Bronchial epithelial cell (primary cell): ENCODE measurements at regions not wholly inside any gene's neighbourhood (a gene's known extent, or its start where the extent isn't known, plus 50 kb on each side); places are given as distances from the start of the nearest gene placed in this dataset.
A peak's percentile ranks its signal among the peaks of the same experiment; 100 is the strongest.
"Not testable (repeated sequence)": the region's sequence is repeated elsewhere in the genome, so short reads cannot be mapped to it uniquely, and the experiment has no call there.

Experiments used
- DNase-seq: peaks from one replicate; pipeline ENCODE4 v3.0.0-alpha.2; 2010; ENCODE audit warnings: low read depth
- FAIRE-seq: peaks from 2 replicates; lab custom pipeline; 2011; peaks lifted over from hg19 to GRCh38; lab: Jason Lieb, UNC
- H3K27me3 ChIP-seq: 2 replicates; pipeline ENCODE4 v1.5.1; 2011; ENCODE audit warnings: low read length; ENCODE audit not compliant: control insufficient read depth, insufficient read depth
- H3K36me3 ChIP-seq: 2 replicates; pipeline ENCODE4 v1.5.1; 2011; ENCODE audit warnings: low read length; ENCODE audit not compliant: control insufficient read depth, insufficient read depth
- H3K4me3 ChIP-seq: 2 replicates; pipeline ENCODE4 v1.5.1; 2011; ENCODE audit warnings: mild to moderate bottlenecking, low read depth, low read length, control low read depth
- TF ChIP-seq, protein P1 (sequence below): IDR thresholded peaks from 2 replicates; pipeline ENCODE4 v1.5.1; 2011; ENCODE audit warnings: mild to moderate bottlenecking, moderate library complexity, low read length, control low read depth, inconsistent platforms; ENCODE audit not compliant: insufficient read depth, severe bottlenecking

DNA sequence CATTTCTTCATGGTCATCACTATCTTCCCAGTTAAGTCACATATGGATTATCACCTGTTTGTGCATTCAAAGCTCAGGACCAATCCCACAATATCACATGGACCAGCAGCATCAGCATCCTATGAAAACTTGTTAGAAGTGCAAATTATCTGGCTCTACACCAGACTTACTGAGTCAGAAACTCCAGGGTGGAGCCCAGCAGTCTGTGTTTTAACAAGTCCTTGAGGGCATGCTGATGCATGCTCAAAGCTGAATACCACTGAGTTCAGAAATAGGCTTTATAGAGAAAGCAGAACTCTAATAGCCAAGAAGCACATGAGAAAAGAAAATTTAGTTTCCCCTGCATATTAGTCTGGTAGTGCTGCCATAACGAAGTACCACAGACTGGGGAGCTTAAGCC, 62.4 kb upstream of the GABRQ start:
- no peaks in the 10 kb centered on the region for H3K27me3 ChIP-seq
- TF ChIP-seq, protein P1, sequence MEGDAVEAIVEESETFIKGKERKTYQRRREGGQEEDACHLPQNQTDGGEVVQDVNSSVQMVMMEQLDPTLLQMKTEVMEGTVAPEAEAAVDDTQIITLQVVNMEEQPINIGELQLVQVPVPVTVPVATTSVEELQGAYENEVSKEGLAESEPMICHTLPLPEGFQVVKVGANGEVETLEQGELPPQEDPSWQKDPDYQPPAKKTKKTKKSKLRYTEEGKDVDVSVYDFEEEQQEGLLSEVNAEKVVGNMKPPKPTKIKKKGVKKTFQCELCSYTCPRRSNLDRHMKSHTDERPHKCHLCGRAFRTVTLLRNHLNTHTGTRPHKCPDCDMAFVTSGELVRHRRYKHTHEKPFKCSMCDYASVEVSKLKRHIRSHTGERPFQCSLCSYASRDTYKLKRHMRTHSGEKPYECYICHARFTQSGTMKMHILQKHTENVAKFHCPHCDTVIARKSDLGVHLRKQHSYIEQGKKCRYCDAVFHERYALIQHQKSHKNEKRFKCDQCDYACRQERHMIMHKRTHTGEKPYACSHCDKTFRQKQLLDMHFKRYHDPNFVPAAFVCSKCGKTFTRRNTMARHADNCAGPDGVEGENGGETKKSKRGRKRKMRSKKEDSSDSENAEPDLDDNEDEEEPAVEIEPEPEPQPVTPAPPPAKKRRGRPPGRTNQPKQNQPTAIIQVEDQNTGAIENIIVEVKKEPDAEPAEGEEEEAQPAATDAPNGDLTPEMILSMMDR: no peak
- DNase-seq (peak; percentile 81), FAIRE-seq (peak; percentile 77)
- no peak overlapping the region for H3K4me3 ChIP-seq
- no peaks in the 10 kb centered on the region for H3K36me3 ChIP-seq

DNA sequence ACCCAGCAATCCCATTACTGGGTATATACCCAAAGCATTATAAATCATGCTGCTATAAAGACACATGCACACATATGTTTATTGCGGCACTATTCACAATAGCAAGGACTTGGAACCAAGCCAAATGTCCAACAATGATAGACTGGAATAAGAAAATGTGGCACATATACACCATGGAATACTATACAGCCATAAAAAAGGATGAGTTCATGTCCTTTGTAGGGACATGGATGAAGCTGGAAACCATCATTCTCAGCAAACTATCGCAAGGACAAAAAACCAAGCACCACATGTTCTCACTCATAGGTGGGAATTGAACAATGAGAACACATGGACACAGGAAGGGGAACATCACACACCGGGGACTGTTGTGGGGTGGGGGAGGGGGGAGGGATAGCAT, 50.2 kb upstream of the GABRQ start:
- H3K36me3 ChIP-seq, FAIRE-seq, DNase-seq, H3K4me3 ChIP-seq, H3K27me3 ChIP-seq: not testable (repeated sequence)
